Left hindlimb (tissue), 1 donor: ENCODE measurements at regions not wholly inside any gene's neighbourhood (a gene's known extent, or its start where the extent isn't known, plus 50 kb on each side); places are given as distances from the start of the nearest gene placed in this dataset.

Experiments used
- DNase-seq: peaks from one replicate; pipeline ENCODE4 v3.0.0-alpha.2; 2018

DNA sequence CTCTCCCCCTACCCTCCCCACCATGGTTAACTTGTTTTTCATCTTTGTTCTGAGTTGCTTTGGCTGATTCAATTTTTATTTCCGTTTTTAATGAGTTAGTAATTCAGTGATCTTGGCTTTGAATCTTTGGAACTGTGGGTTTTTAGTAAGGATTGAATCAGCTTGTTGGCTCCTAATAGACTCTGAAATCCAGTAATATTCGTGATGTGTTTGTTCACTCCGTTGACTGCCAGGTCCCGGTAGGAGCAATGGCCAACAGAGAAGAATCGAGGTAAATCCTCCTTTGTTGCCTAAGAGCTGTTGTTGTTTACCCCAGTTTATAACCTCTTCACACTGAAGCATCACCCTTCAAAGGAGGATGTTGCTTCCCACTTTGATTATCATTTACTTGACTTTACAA is 92.7 kb downstream of the PCSK1 start:
- DNase-seq, result no peak

- no peak for DNase-seq
These were observed 93.2 kb downstream of the PCSK1 start for GRCh38 chr5:96339862-96340261.

- no peak for DNase-seq
These were observed 94.2 kb downstream of the PCSK1 start for GRCh38 chr5:96338624-96339415.

GRCh38 chr5:96338091-96338490 is 95.0 kb downstream of the PCSK1 start:
- no peak for DNase-seq

- DNase-seq, result no peak
These were observed 95.8 kb downstream of the PCSK1 start for GRCh38 chr5:96337048-96337781.

DNA sequence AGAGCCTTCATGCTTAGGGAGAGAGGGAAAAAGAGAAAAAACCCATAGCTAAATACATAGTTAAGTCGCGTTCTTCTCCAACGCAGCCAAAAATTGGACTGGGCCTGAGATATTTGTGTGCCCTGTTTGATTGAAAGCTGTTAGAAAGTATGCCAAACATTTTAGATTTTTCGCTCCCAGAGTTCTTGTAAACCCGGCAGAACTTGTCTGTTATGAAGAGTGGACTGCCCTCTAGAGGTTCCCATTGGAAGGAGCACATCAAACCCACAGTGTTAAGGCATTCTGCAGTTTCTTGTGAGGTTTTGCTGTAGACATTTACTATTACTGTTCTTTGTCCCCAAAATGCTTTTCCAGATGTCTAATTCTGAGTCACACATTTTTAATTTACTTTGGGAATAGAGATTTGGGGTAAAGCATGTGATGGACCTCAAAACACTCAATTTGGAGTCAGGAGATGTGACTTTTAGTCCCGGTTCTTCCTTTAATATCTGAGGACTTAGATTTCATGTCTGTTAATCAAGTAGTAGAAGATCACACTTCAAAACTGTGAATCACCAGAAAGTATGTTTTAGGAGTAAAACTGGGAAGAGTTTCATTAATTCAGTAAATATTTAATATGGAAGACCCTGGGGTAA is 96.6 kb downstream of the PCSK1 start:
- peak; percentile 77 for DNase-seq

DNA sequence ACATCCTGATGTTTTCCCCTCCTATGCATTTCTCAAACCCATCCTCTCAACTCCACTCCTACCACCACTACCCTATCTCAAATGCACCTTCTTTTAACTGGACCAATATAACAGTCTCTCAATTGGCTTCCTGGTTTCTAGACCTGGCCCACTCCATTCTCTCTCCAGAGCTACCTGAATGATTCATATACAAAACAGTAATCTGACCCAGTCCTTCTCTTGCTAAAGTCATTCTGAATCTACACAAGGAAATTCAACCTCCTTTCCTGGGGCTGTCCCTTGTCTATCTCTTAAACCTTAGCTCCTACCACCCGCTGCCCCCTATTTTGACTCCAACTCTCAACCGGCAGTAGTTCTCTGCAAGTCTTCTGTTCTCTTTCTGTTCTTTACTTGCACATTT is 97.2 kb downstream of the PCSK1 start:
- DNase-seq, result no peak

- no peak for DNase-seq
These were observed 99.7 kb downstream of the PCSK1 start for GRCh38 chr5:96333391-96333790.

DNA sequence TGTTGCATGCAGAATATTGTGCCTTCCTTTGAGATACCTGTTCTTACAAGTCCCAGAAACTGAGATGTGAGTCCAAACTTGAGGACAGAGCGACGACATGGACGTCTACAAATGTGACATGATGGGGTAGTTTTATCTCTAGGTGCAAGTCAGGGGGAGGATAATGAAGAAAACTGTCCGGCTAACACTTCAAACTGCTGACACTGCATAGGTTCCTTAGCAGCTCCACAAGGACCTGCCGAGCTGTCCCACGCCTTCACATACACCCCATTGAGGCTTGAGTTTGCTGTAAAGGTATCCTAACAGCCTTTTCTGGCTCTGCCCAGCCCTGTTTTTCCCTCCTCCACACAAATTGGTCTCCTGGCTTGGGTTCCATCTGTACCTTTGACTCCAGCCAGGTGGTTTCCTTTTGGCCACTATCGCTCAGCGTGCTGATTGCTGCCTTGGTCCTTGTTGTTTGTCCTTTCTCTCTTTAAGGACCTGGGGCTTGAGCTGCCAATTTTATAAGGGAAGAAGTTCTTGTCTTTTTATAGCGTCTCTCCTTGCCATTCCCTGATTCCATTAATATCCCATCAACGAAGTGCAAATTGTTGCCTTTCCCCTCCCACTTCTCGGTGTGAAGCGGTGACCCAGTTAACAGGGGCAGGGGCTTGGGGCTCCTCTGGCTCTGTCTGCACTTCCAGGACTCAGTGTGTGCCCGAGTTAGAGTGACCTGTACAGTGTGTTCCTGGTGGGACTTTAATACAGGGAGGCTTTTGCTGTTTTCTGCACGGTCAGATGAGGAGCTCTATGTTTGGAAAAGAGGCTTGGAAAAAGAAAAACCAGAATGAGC is 100.3 kb downstream of the PCSK1 start:
- DNase-seq, result no peak

DNA sequence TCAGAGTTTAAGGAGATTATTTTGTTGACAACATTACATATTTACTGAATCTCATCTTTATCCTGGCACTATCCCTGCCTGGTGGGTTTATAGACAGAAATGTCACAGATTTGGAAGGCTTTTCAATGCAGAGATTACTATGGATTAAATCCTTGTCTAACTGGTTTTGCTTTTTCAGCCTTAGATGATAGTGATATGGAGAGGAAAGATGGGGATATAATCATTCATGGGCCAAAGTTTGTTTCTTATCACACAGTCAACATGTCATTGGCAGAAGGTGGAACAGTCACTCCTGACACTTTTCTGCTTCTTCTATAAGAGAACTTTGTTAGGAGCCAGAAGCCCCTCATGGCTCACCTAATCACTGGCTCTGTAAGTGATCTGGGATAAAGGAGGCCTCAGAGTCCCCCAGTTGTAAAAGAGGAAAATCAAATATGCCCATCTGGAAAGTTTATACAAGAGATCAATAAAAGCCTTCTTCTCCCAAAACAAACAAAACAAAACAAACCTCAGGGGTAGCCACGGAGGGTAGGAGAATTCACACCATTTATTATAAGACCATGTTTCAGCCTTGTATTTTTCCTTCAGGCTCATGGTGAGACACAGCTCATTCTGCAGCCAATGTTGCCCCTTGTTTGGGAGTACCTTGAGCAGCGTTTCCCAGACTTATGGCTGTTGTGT is 101.2 kb downstream of the PCSK1 start:
- no peak for DNase-seq

DNA sequence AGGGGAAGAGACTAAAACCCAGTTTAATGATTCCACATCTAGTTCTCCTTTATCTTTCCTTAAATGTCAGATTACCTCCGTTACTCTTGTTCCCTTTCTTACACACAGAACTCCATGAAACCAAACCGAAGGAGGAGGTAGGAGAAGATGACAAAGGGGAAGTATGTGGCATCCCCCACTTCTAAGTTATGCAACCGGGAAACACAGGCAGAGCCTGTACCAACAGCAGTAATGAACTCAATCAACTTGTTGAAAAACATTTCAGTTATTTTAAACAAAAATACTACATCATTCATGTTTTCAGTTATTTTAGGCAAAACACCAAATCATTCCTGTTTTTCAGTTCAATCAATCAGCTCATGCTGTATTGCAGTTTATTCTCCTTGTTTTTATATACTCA is 101.8 kb downstream of the PCSK1 start:
- DNase-seq, result no peak

- DNase-seq, result no peak
These were observed 102.4 kb downstream of the PCSK1 start for GRCh38 chr5:96330530-96331140.

DNA sequence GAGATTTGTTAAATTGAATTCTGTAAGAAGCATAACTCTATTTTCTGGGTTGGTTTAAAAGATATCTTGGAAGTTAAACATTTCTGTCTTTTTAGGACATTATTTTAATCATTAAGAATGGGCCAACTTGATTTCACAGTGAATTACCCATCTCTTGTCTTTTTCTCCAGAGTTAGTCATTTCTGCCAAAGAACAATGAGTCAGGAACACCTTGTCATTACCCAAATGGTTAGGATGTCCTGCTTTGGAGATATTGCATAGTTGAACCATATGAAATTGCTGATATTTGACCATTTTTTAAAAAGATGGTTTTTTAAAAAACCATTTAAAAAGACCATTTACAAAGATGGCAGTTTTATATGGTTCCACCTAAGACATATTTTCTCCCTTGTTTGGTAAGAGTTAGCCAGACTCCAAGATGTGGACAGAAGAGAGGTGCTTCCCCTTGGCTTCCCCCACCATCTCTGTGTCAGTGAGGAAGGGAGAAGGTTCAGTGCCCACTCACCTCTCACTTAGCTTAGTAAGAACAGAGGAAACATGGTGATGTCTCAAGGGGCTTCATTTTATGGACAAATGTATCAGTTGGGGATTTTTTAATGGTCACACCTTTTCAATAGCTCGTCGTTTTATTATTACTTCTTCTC is 103.0 kb downstream of the PCSK1 start:
- DNase-seq, result no peak

DNA sequence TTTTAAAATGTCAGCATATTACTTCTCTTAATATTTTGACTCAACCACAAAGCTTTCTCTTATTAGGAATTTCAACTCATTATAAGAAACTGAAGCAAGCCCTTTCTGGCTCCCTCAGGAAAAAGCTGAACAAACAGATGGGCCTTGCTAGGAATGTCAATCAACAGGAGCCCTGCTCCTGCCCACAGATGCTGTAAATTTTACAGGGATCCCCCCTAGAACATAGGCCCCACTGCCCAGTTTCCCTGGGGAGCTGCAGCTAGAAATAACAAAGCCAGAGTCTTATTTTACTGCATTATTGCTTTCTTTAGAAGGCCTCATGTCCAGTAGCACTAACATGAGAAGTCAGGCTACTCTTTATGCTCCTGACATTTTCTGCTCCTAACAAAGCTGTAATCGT is 103.8 kb downstream of the PCSK1 start:
- DNase-seq, result no peak

DNA sequence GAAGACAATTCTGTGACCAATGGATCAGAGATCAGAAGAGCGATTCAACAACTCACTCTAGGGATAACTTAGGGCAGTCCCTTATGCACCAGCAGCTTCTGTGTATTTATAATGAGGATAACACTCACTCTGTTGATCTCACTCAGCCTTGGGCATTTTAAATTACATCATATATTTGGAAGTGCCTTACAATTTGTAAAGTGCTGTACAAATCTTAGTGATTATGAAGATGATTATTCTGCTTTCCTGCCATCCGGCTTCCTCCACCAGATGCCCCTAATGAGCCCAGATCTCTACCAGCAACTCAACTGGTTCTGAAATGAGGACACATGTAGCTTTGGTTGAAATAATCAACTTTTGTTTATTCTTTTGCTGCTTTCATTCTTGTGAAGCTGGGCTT is 105.3 kb downstream of the PCSK1 start:
- DNase-seq, result no peak

DNA sequence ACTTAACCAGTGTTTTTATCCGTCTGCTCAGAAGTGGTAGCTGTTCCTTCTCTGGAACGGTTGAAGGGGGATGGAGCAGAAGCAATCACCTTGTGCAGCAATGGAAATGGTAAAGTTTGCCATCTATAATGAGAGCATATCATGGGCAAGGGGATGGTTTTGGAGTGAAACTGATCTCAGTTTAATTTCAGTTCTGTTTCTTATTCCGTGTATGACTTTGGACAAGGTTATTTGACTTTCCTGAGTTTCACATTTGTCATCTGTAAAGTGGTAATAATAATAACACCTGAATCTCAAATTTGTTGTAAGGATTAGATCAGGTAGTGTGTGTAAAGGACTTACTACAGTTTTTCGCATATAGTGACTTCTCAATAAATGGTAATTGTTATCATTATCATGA is 106.1 kb downstream of the PCSK1 start:
- DNase-seq, result no peak

DNA sequence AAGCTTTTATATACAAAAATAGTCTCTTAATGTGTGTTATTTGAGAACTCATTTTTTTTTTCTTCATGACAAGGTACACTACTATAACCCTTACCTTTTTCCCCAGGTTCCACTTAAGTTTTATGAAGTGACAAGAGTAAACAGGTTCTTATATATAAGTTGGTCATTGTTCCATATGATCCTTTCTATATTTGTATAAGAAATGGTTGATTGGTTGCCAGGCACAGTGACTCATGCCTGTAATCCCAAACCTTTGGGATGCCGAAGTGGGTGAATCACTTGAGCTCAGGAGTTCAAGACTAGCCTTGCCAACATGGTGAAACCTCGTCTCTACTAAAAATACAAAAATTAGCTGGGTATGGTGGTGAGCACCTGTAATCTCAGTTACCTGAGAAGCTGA is 108.3 kb downstream of the PCSK1 start:
- no peak for DNase-seq

DNA sequence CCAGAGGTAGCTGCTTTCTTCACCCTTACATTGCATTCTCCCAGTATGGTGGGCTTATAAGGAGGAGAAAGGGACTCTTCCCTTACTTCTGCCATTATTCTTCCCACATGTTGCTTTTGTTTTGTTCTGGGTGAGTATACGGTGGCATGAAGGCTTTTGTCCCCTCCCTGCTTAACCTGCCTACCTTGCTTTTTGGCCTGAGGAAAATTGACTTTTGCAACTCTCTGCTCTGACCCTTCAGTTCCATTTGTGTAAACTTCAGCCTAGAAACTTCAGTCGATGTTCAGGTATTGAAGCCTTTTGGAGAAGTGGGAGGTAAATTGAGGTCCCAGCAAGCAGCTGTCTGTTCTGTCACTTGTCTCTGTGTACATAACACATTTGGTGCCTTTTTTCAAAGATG is 110.2 kb downstream of the PCSK1 start:
- no peak for DNase-seq

GRCh38 chr5:96322217-96322616 is 110.8 kb downstream of the PCSK1 start:
- no peak for DNase-seq

DNA sequence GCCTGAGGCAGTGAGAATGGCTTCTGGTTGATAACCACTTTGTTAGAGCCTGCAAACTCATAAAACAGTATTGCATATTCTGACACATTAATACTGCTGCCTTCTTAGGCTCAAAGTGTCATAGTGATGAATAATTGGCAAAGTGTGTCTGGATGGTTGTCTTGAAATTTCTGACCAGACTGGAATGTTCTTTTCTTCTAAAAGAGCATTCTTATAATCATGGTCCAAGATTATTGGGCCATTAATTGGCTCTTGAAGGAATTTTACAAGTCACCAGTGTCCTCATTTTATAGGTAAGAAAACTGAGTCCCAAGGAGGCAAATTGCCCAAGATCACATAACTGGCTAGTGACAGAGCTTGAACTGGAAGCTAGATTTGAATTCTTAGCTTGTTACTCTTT is 111.7 kb downstream of the PCSK1 start:
- no peak for DNase-seq

DNA sequence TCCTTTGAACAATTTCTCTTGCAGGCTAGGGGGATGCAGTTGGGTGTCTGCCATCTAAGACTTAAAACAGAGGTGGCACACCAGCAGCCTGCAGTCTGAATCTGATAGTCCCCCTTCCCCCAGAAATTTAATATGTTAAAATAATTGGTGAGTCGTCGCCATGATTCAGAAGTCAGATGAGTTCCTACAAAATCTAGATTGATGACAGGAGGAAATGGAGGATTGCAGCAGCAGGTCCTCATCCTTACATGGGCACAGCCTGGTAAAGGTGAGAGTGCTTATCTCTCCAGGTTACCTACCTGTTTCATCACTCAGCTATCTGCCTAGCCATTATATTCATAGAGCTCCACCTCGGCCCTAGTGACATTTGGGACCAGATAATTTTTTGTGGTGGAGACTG is 112.3 kb downstream of the PCSK1 start:
- no peak for DNase-seq
